Peyer's patch (tissue), 4 donors: ENCODE measurements at regions not wholly inside any gene's neighbourhood (a gene's known extent, or its start where the extent isn't known, plus 50 kb on each side); places are given as distances from the start of the nearest gene placed in this dataset.

Experiments used
- POLR2A ChIP-seq, 2 donors: fragments of 450-650 bp; IDR thresholded peaks; one replicate each; pipeline ENCODE4 v1.5.1; 2017; ENCODE audit warnings: antibody characterized with exemption in 2 of 2, mild to moderate bottlenecking in 2 of 2, moderate library complexity in 2 of 2
- TF ChIP-seq, protein P1 (sequence below), 6 experiments: fragments of 450-650 bp in 4 of 6; fragments of 200-600 bp in 2 of 6; sonication (generic) in 1 of 6; IDR thresholded peaks; one replicate each; pipeline ENCODE4 v1.5.1; 2017 to 2019; ENCODE audit warnings: antibody characterized with exemption in 6 of 6, mild to moderate bottlenecking in 3 of 6, moderate library complexity in 1 of 6

DNA sequence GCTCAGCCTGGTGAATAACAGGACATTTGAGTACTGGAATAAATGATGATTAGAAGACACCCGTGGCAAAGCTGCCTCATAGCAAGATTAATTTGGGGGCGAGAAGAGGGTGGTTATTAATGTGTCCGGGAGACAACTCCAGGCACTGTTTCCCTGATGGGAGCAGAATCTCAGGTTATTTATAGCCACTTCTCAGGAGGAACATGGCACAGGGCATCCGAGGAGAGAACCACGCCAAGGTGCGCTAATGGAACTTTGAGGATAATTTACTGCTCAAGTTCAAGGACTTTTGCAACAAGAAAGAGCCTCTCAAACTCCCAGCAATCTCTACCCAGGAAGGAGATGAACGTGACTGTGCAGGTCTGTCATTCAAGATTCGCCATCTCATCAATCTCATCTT is 362.5 kb upstream of the ERCC4 start:
- no peak for TF ChIP-seq POLR2A (IDR thresholded peaks at IDR 0.05)
- TF ChIP-seq, protein P1, sequence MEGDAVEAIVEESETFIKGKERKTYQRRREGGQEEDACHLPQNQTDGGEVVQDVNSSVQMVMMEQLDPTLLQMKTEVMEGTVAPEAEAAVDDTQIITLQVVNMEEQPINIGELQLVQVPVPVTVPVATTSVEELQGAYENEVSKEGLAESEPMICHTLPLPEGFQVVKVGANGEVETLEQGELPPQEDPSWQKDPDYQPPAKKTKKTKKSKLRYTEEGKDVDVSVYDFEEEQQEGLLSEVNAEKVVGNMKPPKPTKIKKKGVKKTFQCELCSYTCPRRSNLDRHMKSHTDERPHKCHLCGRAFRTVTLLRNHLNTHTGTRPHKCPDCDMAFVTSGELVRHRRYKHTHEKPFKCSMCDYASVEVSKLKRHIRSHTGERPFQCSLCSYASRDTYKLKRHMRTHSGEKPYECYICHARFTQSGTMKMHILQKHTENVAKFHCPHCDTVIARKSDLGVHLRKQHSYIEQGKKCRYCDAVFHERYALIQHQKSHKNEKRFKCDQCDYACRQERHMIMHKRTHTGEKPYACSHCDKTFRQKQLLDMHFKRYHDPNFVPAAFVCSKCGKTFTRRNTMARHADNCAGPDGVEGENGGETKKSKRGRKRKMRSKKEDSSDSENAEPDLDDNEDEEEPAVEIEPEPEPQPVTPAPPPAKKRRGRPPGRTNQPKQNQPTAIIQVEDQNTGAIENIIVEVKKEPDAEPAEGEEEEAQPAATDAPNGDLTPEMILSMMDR (IDR thresholded peaks at IDR 0.05) = no peak
